Thoracic aorta (tissue), 2 donors: ENCODE measurements at regions not wholly inside any gene's neighbourhood (a gene's known extent, or its start where the extent isn't known, plus 50 kb on each side); places are given as distances from the start of the nearest gene placed in this dataset.
A peak's percentile ranks its signal among the peaks of the same experiment; 100 is the strongest.

Experiments
- ATAC-seq: fragments of 150-250 bp; one replicate; pipeline ENCODE4 v1.8.0; 2017; ENCODE audit warnings: low read depth; ENCODE audit not compliant: insufficient number of reproducible peaks, low FRiP score
- DNase-seq: peaks from one replicate; pipeline ENCODE4 v3.0.0-alpha.2; 2020; ENCODE audit warnings: low spot score
- H3K27ac ChIP-seq, 2 donors: fragments of 200-600 bp; sonication (generic); 1 replicate in 1 of 2; 2 replicates in 1 of 2; pipeline ENCODE4 v1.5.1; 2016; ENCODE audit warnings: mild to moderate bottlenecking in 2 of 2, moderate library complexity in 2 of 2
- H3K27me3 ChIP-seq: fragments of 200-600 bp; sonication (generic); replicated peaks from 2 replicates; pipeline ENCODE4 v1.6.0; 2016; ENCODE audit warnings: mild to moderate bottlenecking; ENCODE audit not compliant: insufficient read depth
- H3K36me3 ChIP-seq: fragments of 200-600 bp; sonication (generic); one replicate; pipeline ENCODE4 v1.5.1; 2016
- H3K4me1 ChIP-seq, 2 donors: fragments of 200-600 bp; sonication (generic); 1 replicate in 1 of 2; 2 replicates in 1 of 2; pipeline versions ENCODE4 v1.5.1 to v1.6.0; 2016; ENCODE audit warnings: low read depth in 2 of 2, mild to moderate bottlenecking in 1 of 2; ENCODE audit not compliant: control insufficient read depth in 1 of 2
- H3K4me3 ChIP-seq: fragments of 200-600 bp; sonication (generic); 2 replicates; pipeline ENCODE4 v1.5.1; 2016; ENCODE audit warnings: mild to moderate bottlenecking
- H3K9me3 ChIP-seq: fragments of 200-600 bp; sonication (generic); 2 replicates; pipeline ENCODE4 v1.5.1; 2016
- CTCF ChIP-seq: fragments of 200-600 bp; sonication (generic); IDR thresholded peaks from one replicate; pipeline ENCODE4 v1.5.1; 2019; ENCODE audit warnings: antibody characterized with exemption

- Histone ChIP-seq H3K36me3 (no peaks in the 10 kb centered on the region), H3K27me3 (no peaks in the 10 kb centered on the region), H3K9me3 (no peaks in the 10 kb centered on the region), H3K4me3 (peak overlapping the region; percentile 29), H3K4me1 (peaks cover 0 to 6% of the 10 kb centered on the region in 2 donors), H3K27ac (no peak overlapping the region)
- no peak for DNase-seq
- ATAC-seq: no peak
- TF ChIP-seq CTCF: no peak
Observed at GRCh38 chr6:81228912-81229555, 523.4 kb downstream of the TENT5A start.

- DNase-seq: no peak
- TF ChIP-seq CTCF: no peak
Observed at GRCh38 chr6:81226957-81227356, 525.5 kb downstream of the TENT5A start.

GRCh38 chr6:81216668-81217067 lies 535.8 kb downstream of the TENT5A start:
- no peak overlapping the region for H3K27ac ChIP-seq
- no peaks in the 10 kb centered on the region for H3K36me3 ChIP-seq
- TF ChIP-seq CTCF: no peak
- H3K4me3 ChIP-seq: no peak overlapping the region
- no peaks in the 10 kb centered on the region for H3K27me3 ChIP-seq
- H3K4me1 ChIP-seq: peaks cover 0 to under 1% of the 10 kb centered on the region in 2 donors
- no peak for DNase-seq
- ATAC-seq: no peak
- H3K9me3 ChIP-seq: no peaks in the 10 kb centered on the region

More at GRCh38 chr6:81226957-81227356, 525.5 kb downstream of the TENT5A start:
- Histone ChIP-seq H3K9me3 (no peaks in the 10 kb centered on the region), H3K27me3 (no peaks in the 10 kb centered on the region), H3K4me3 (no peak overlapping the region), H3K36me3 (no peaks in the 10 kb centered on the region), H3K4me1 (peaks cover 1 to 6% of the 10 kb centered on the region in 2 donors), H3K27ac (no peak overlapping the region)
- no peak for ATAC-seq

- no peak for DNase-seq
- Histone ChIP-seq H3K27me3 (no peaks in the 10 kb centered on the region), H3K4me3 (no peak overlapping the region), H3K9me3 (no peaks in the 10 kb centered on the region), H3K36me3 (no peaks in the 10 kb centered on the region), H3K4me1 (no peaks in the 10 kb centered on the region), H3K27ac (no peak overlapping the region)
- ATAC-seq: no peak
- TF ChIP-seq CTCF: no peak
Observed at GRCh38 chr6:81215092-81215432, 537.4 kb downstream of the TENT5A start.

GRCh38 chr6:81214414-81215091 lies 537.9 kb downstream of the TENT5A start:
- no peak for TF ChIP-seq CTCF

More at GRCh38 chr6:81214414-81215091, 537.9 kb downstream of the TENT5A start:
- Histone ChIP-seq H3K9me3 (no peaks in the 10 kb centered on the region), H3K27me3 (no peaks in the 10 kb centered on the region), H3K27ac (no peak overlapping the region), H3K4me3 (no peak overlapping the region), H3K4me1 (no peaks in the 10 kb centered on the region), H3K36me3 (no peaks in the 10 kb centered on the region)
- DNase-seq (no peak), ATAC-seq (no peak)
